Left lung (tissue), 4 donors: ENCODE measurements at regions not wholly inside any gene's neighbourhood (a gene's known extent, or its start where the extent isn't known, plus 50 kb on each side); places are given as distances from the start of the nearest gene placed in this dataset.
A peak's percentile ranks its signal among the peaks of the same experiment; 100 is the strongest.

Experiments used
- ATAC-seq: fragments of 200-7000 bp; cut with Tn5 transposase; one replicate; pipeline ENCODE4 v1.9.1; 2020; ENCODE audit warnings: moderate library complexity
- DNase-seq, 4 donors: peaks; one replicate each; pipeline ENCODE4 v3.0.0-alpha.2; 2013 to 2020
- H3K27ac ChIP-seq, 2 donors: fragments of 200-600 bp; sonication (generic) in 1 of 2; one replicate each; pipeline versions ENCODE4 v1.5.0 to v1.8.0; 2020 to 2021
- H3K27me3 ChIP-seq, 2 donors: fragments of 200-600 bp; sonication (generic) in 1 of 2; one replicate each; pipeline versions ENCODE4 v1.5.0 to v1.8.0; 2020 to 2021
- H3K36me3 ChIP-seq, 2 donors: fragments of 200-600 bp; sonication (generic) in 1 of 2; one replicate each; pipeline versions ENCODE4 v1.5.0 to v1.8.0; 2020 to 2021
- H3K4me1 ChIP-seq, 2 donors: fragments of 200-600 bp; one replicate each; pipeline ENCODE4 v1.8.0; 2021
- H3K4me3 ChIP-seq, 2 donors: fragments of 200-600 bp; sonication (generic) in 1 of 2; one replicate each; pipeline versions ENCODE4 v1.5.0 to v1.8.0; 2020 to 2021; ENCODE audit warnings: mild to moderate bottlenecking in 1 of 2
- H3K9me3 ChIP-seq, 2 donors: fragments of 200-600 bp; sonication (generic) in 1 of 2; one replicate each; pipeline versions ENCODE4 v1.5.0 to v1.8.0; 2020 to 2021
- intact Hi-C, 2 donors: fragments of 100-400 bp; cut with DNase I; formaldehyde crosslinking; loops; one replicate each; pipeline versions ENCODE4 v1.11.2 to v1.14.2; 2022
- TF ChIP-seq, protein P1 (sequence below), 2 donors: fragments of 200-600 bp; sonication (generic) in 1 of 2; IDR thresholded peaks; one replicate each; pipeline versions ENCODE4 v1.5.0 to v1.8.0; 2021; ENCODE audit warnings: antibody characterized with exemption in 2 of 2
- donor health status: DM: no; HTN: yes; CAD: no.
- donor health status: DM: no; HTN: no; CAD: no.

DNA sequence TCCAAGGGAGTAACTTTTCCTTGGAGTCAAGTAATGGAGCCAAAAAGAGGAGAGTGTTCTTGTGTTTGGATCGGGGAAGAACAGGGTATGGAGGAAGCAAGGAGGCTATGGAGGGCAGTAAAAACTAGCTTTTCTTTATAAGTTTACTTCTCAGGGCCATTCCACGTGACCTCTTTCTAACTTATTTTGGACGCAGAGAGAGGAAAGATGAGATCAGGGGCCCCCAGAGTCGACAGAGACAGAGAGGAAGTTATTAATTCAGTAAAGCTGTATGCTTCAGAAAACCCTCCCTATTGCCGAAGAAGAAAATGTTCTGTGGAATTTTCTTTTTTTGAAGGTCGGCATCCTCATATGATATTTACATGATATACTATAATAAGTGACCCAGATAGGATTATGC lies 233.8 kb upstream of the MPDZ start:
- Histone ChIP-seq H3K4me3 (no peak overlapping the region), H3K27me3 (no peaks in the 10 kb centered on the region), H3K27ac (peak overlapping the region in 1 of 2 donors; percentile 38), H3K4me1 (no peaks in the 10 kb centered on the region), H3K36me3 (no peaks in the 10 kb centered on the region), H3K9me3 (no peaks in the 10 kb centered on the region)
- ATAC-seq (no peak), DNase-seq (peak in 1 of 4 donors; percentile 16)
- intact Hi-C loops = no loop called here
- TF ChIP-seq, protein P1, sequence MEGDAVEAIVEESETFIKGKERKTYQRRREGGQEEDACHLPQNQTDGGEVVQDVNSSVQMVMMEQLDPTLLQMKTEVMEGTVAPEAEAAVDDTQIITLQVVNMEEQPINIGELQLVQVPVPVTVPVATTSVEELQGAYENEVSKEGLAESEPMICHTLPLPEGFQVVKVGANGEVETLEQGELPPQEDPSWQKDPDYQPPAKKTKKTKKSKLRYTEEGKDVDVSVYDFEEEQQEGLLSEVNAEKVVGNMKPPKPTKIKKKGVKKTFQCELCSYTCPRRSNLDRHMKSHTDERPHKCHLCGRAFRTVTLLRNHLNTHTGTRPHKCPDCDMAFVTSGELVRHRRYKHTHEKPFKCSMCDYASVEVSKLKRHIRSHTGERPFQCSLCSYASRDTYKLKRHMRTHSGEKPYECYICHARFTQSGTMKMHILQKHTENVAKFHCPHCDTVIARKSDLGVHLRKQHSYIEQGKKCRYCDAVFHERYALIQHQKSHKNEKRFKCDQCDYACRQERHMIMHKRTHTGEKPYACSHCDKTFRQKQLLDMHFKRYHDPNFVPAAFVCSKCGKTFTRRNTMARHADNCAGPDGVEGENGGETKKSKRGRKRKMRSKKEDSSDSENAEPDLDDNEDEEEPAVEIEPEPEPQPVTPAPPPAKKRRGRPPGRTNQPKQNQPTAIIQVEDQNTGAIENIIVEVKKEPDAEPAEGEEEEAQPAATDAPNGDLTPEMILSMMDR (IDR thresholded peaks at IDR 0.05) = no peak

DNA sequence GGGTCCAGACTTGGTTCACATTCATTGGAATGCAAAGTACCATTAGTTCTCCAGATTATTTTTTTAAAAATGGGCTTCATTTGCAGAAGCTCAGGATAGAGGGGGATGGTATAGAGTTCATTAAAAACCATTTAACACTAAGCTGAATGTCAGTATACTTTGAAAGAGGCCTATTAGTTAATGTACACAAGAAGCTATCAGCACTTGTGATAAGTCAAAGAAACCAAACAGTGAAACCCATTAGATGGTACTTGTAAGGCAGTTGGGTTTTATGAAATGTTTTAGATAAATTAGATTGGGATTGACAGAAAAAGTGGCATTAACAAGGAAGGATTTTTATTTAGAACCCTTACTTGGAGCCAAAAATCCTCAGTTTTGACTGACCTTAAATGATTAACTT lies 229.2 kb upstream of the MPDZ start:
- TF ChIP-seq, protein P1 (IDR thresholded peaks at IDR 0.05) = no peak
- no peaks in the 10 kb centered on the region for H3K4me1 ChIP-seq
- ATAC-seq = no peak
- no peaks in the 10 kb centered on the region for H3K27me3 ChIP-seq
- DNase-seq = peak in 2 of 4 donors; percentile 15 to 36
- intact Hi-C loops = no loop called here
- H3K4me3 ChIP-seq = no peak overlapping the region
- no peak overlapping the region for H3K27ac ChIP-seq
- no peaks in the 10 kb centered on the region for H3K36me3 ChIP-seq
- no peaks in the 10 kb centered on the region for H3K9me3 ChIP-seq

DNA sequence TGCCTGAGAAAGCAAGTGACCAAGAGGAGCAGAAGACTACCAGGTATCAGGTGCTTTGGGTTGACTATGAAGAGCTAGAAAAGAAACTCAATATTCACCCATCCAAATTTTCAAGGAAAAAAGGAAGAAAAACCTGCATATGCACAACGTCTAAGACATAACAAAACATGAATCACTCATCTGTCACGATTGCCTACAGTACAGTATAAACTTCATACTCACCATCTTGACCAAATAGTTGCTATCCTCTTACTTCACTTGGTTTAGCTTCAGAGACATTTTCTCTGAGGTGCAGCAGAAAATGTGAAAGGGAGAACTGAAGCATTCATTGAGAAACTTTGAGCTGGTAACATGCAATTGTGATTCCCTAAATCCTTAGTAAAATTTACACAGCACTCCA lies 228.6 kb upstream of the MPDZ start:
- Histone ChIP-seq H3K9me3 (no peaks in the 10 kb centered on the region), H3K27ac (no peak overlapping the region), H3K4me3 (no peak overlapping the region), H3K27me3 (no peaks in the 10 kb centered on the region), H3K4me1 (no peaks in the 10 kb centered on the region), H3K36me3 (no peaks in the 10 kb centered on the region)
- no peak for DNase-seq
- intact Hi-C loops = no loop called here
- TF ChIP-seq, protein P1 (IDR thresholded peaks at IDR 0.05) = no peak
- no peak for ATAC-seq

DNA sequence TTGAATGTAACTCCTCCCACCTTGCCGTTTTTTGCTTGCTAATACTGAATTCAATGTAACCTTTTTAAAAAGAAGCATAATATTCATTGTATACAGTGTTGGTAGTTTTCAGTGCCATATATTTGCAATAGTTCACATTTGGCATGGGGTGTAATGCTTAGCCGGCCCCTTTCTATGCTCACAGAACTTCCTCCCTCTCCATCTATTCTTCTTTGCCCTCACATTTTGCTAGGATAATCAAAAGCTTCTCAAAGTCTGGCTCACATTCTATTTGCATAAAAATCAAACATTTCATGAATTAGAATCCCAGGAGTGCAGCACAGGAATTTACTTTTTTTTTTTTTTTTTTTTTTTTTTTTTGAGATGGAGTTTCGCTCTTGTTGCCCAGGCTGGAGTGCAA lies 226.3 kb upstream of the MPDZ start:
- Histone ChIP-seq H3K27me3 (no peaks in the 10 kb centered on the region), H3K4me1 (no peaks in the 10 kb centered on the region), H3K27ac (no peak overlapping the region), H3K4me3 (no peak overlapping the region), H3K36me3 (no peaks in the 10 kb centered on the region), H3K9me3 (no peaks in the 10 kb centered on the region)
- TF ChIP-seq, protein P1 (IDR thresholded peaks at IDR 0.05) = no peak
- intact Hi-C loops = no loop called here
- ATAC-seq = no peak
- DNase-seq = no peak

DNA sequence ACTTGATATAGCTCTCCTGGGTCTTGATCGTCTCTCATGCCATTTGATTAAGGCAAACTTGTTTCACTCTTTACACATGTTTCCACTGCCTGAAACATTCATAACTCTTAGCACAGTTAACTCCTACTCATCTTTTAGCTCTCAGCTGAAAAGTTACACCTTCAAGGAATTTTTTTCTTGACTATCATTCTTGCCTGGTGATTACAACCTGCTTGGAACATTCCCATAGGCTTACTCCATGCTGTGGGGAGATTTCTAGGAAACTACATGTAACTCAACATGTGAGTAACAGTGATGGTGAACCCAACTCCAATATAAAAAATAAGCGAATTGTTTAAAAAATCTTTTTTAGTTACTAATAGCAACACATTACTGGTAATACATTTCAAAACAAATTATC lies 224.1 kb upstream of the MPDZ start:
- Histone ChIP-seq H3K9me3 (no peaks in the 10 kb centered on the region), H3K27me3 (no peaks in the 10 kb centered on the region), H3K36me3 (no peaks in the 10 kb centered on the region), H3K4me1 (no peaks in the 10 kb centered on the region), H3K27ac (no peak overlapping the region), H3K4me3 (no peak overlapping the region)
- DNase-seq (no peak), ATAC-seq (no peak)
- intact Hi-C loops = no loop called here
- TF ChIP-seq, protein P1 (IDR thresholded peaks at IDR 0.05) = no peak
